NCI-H526 (cell line): ENCODE measurements at regions not wholly inside any gene's neighbourhood (a gene's known extent, or its start where the extent isn't known, plus 50 kb on each side); places are given as distances from the start of the nearest gene placed in this dataset.

Source experiments
- DNase-seq, 2 experiments: peaks; one replicate each; lab custom pipeline; 2025; lab: John Stamatoyannopoulos, UW

DNA sequence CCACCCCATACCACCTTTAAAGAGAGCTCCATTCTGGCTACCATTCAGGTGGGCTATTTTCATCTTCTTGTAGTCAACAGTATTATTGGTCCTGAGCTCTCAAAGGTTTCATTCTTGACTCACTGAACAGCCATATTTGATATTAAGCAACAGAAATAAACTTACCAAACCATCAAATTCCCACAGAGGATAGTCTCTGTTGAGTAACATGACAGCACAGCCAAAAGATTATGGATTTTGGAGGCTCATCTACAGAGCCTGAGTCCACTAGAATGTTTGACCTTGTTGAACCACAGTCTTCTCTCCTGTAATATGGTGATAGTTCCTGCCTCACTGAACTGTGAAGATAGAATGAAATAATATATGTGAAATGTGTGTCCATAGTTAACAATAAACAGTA is 276.3 kb upstream of the LDB2 start:
- no peak for DNase-seq

DNA sequence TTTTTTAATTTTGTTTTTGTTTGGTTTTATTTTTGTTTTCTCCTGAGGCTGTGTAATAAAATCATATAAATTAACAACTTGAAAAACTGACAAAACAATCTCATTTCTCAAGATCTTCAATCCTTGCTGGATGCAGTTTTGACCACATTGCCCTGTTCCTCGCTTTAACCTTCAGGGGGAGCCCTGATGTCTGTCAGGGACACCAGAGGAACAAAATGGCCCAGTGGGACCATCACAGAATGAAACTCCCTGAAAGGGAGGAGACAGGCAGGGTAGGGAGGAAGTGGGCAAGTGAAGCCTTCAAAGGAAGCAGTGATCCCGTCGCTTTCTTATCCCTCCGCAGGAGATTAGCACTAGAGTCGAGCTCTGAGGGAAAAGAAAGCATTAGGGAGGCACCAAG is 274.9 kb upstream of the LDB2 start:
- peak in 1 of 2 experiments; percentile 5 for DNase-seq

DNA sequence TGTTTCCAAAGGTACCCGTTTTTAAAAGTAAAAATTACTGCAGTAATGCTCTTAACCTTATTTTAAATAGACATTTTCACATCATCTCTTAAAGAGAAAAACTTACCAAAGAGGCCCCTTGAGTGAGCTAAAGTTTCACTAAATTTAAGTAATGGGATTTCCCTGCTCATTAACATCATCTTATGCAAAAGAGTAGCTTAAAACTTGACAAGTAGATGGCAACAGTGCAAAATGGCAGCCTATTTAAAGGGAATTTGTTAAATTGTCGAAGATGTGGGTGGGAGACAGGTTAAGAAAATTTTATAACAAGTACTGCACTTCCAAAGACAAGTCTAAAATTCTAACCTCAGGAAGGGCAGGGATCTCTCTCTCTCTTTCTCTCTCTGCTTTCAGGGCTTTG is 271.7 kb upstream of the LDB2 start:
- DNase-seq = no peak

DNA sequence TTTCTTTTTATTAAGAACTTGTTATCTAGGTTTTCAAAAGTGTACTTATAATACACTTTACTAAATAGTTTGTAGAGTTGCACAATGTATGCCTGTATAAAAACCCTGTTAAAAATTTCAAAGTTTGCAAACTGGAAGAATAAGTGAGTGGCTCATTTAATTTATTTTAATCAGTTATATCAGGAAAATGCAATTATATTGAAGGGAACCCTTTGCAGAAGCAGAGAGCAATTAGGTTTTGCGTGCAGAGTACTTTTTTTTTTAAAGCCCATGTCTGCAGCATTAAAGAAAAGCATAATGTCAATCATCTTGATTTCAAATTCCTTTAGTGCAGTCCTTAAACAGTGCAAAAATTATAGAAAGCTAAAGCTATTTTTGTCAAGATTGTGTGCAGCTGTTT is 271.3 kb upstream of the LDB2 start:
- no peak for DNase-seq

GRCh38 chr4:17168571-17168970 is 270.1 kb upstream of the LDB2 start:
- peak; percentile 82 to 89 for DNase-seq

GRCh38 chr4:17166954-17167353 is 268.5 kb upstream of the LDB2 start:
- DNase-seq = no peak

DNA sequence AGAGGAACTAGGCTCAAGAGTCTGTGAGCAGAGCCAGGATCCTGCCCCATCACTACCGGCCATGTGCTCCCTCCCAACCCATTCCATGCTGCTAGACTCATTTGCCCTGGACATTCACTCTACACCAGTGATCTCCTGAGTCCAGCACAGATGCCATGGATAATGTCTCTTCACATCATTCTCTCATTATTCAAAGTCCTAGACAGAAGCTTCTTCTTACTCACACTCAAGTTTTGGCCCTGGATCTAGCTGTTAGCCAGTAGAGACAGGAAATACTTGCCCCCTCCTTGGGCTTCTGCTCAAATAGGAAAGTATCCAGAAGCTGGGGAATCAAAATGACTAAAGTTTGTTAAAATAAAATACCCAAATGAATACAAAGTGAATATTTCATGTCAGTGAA is 266.8 kb upstream of the LDB2 start:
- DNase-seq = no peak

DNA sequence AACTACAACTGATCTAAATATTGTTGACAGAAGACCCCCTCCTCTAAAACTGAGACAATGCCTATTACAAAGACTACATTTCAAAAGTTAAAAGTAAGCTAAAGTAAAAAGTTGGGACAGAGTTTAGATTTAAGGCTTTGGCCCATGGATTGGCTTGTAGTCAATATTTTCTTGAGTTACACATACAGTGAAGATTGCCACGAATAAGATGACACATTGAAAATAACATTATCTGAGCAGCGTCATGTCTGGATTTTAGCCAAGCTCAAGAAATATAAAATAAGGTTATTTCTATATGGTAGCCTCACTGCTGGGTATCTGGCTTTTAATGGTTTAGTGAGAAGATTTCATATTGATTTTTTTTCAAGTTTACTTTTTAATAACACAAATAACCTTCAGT is 266.2 kb upstream of the LDB2 start:
- DNase-seq = no peak

GRCh38 chr4:17163156-17163771 is 264.8 kb upstream of the LDB2 start:
- DNase-seq = no peak

GRCh38 chr4:17157304-17157703 is 258.9 kb upstream of the LDB2 start:
- DNase-seq = no peak

GRCh38 chr4:17155486-17155885 is 257.0 kb upstream of the LDB2 start:
- DNase-seq = no peak

DNA sequence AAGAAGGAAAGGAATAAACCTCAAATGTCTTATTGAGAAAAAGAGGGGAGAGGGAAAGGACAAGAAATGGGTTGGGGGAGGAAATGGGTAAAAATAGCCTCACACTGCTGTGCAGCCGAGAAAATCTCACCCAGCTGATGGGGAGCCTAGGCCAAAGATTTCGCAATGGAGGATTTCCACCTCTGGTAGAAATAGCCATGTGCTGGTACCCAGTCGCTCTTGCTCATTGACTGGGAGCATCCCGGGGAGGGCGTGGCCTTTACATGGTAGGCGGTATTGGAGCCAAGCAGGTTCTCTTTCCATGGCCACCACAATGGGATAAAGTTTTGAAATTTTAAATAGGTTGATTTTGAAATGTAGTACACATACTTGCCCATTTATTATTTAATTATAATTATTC is 255.1 kb upstream of the LDB2 start:
- DNase-seq = no peak

GRCh38 chr4:17152941-17153540 is 254.6 kb upstream of the LDB2 start:
- DNase-seq = no peak

DNA sequence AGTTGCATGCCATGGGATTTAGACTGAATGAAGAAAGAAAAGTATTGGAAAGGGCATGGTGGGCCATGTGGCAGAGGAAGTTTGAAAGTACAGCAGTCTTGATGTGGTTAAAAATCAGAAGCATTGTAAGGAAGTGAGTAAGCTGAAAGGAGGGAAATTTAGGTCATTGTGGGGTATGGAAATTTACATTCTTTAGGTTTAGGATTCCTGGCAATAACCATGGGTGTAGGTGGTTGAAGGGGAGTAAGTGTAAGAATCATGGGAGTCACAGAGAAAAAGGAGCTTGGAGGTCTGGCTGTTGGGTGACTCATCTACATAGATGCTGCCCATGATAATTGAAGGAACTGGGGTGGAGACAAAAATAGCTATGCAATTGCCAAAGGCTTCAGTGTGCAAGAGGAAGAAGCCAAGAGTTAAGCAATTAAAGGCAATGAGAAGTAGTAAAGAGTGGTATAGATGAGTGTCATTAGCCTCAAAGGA is 243.8 kb upstream of the LDB2 start:
- DNase-seq = no peak

DNA sequence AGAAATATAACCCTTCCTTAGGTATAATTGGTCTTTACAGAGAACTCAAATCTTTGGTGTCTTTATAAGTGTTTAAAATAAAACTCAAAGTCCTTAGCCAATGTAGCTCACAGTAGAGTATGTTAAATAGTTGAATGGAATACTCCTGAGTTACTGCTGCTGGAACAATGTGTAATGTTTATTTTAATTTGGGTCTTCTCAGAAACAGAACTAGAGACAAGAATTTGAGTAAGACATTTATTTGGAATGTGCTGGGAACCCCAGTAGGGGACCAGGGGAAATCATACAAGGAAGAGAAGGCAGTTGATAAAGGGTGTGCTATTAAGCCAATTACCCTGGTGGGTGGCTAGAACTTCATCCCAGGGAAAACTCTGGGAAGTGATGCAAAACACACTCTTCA is 240.4 kb upstream of the LDB2 start:
- no peak for DNase-seq

- DNase-seq = no peak
Measured at GRCh38 chr4:17134565-17134964, 236.1 kb upstream of the LDB2 start.

- DNase-seq = no peak
Measured at GRCh38 chr4:17134100-17134499, 235.7 kb upstream of the LDB2 start.

GRCh38 chr4:17132226-17132625 is 233.8 kb upstream of the LDB2 start:
- DNase-seq = no peak

- DNase-seq = no peak
Measured at GRCh38 chr4:17128268-17128667, 229.8 kb upstream of the LDB2 start.

- no peak for DNase-seq
Measured at GRCh38 chr4:17126321-17126966, 228.0 kb upstream of the LDB2 start.

- DNase-seq = no peak
Measured at GRCh38 chr4:17124767-17125166, 226.3 kb upstream of the LDB2 start.

- DNase-seq = no peak
Measured at GRCh38 chr4:17120761-17121160, 222.3 kb upstream of the LDB2 start.

- no peak for DNase-seq
Measured at GRCh38 chr4:17117746-17118145, 219.3 kb upstream of the LDB2 start.

DNA sequence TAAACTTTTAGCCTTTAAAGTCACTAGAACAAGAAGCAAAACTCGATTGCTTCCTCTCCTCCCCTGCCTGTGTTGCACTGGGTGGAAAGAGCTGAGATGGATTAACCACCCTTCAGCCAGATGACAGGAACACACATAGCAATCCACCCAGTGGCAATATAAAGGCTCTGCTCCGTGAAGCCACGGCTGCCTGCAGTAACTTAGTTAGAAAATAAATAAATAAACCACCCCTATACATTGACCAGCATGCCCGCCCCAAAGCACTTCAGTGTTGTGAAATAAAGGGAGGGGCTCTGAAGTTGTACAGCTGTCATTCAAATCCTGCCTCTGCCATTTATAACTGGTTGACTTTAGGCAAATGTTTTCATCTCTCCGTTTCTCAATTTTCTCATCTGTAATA is 217.1 kb upstream of the LDB2 start:
- DNase-seq = peak in 1 of 2 experiments; percentile 38
